ENCODE measurements at regions not wholly inside any gene's neighbourhood (a gene's known extent, or its start where the extent isn't known, plus 50 kb on each side); places are given as distances from the start of the nearest gene placed in this dataset.
"Not testable (repeated sequence)": the region's sequence is repeated elsewhere in the genome, so short reads cannot be mapped to it uniquely, and the experiment has no call there.

- intact Hi-C loops (cut with DNase I) = no loop called here
- Histone ChIP-seq H3K27ac (no peak overlapping the region), H3K9me3 (no peaks in the 10 kb centered on the region), H3K36me3 (ENCODE audit: insufficient read depth in 1 of 2, low read depth in 1 of 2) (no peaks in the 10 kb centered on the region), H3K4me3 (no peak overlapping the region), H3K27me3 (ENCODE audit: insufficient read depth in 3 of 3, low read length in 2 of 3) (no peaks in the 10 kb centered on the region), H3K4me1 (no peaks in the 10 kb centered on the region)
- no peak for TF ChIP-seq CTCF (IDR thresholded peaks at IDR 0.05)
- DNase-seq (no peak), ATAC-seq (no peak)
- WGBS, 3 donors = 93 to 95% (median 93%) methylated on average over 13 of the region's 13 CpGs
These were observed 461.1 kb downstream of the ACTL7B start for GRCh38 chr9:108394726-108395125.

- H3K36me3 ChIP-seq (ENCODE audit: insufficient read depth in 1 of 2, low read depth in 1 of 2); intact Hi-C loops (cut with DNase I); H3K27ac ChIP-seq; H3K9me3 ChIP-seq; H3K4me1 ChIP-seq; ATAC-seq; H3K27me3 ChIP-seq (ENCODE audit: insufficient read depth in 3 of 3, low read length in 2 of 3); H3K4me3 ChIP-seq; DNase-seq: not testable (repeated sequence)
- 98 to 99% (median 99%) methylated on average over 18 to 30 of the region's 31 CpGs for WGBS, 3 donors
These were observed 462.2 kb downstream of the ACTL7B start for GRCh38 chr9:108393481-108394001.

- H3K9me3 ChIP-seq = no peaks in the 10 kb centered on the region
- no peak for TF ChIP-seq CTCF (IDR thresholded peaks at IDR 0.05)
- H3K27me3 ChIP-seq (ENCODE audit: insufficient read depth in 3 of 3, low read length in 2 of 3) = no peaks in the 10 kb centered on the region
- no peaks in the 10 kb centered on the region for H3K36me3 ChIP-seq (ENCODE audit: insufficient read depth in 1 of 2, low read depth in 1 of 2)
- 85 to 96% (median 89%) methylated on average over 1 of the region's 1 CpG for WGBS, 3 donors
- intact Hi-C loops (cut with DNase I) = no loop called here
- no peak overlapping the region for H3K27ac ChIP-seq
- no peaks in the 10 kb centered on the region for H3K4me1 ChIP-seq
- no peak for DNase-seq
- ATAC-seq = no peak
- no peak overlapping the region for H3K4me3 ChIP-seq
These were observed 462.9 kb downstream of the ACTL7B start for GRCh38 chr9:108392877-108393276.

- no peak overlapping the region for H3K27ac ChIP-seq
- H3K4me1 ChIP-seq = no peaks in the 10 kb centered on the region
- H3K4me3 ChIP-seq = no peak overlapping the region
- ATAC-seq (no peak), DNase-seq (no peak)
- WGBS, 3 donors = 74 to 89% (median 82%) methylated on average over 1 of the region's 1 CpG
- no peaks in the 10 kb centered on the region for H3K27me3 ChIP-seq (ENCODE audit: insufficient read depth in 3 of 3, low read length in 2 of 3)
- no peaks in the 10 kb centered on the region for H3K36me3 ChIP-seq (ENCODE audit: insufficient read depth in 1 of 2, low read depth in 1 of 2)
- intact Hi-C loops (cut with DNase I) = no loop called here
- H3K9me3 ChIP-seq = no peaks in the 10 kb centered on the region
- no peak for TF ChIP-seq CTCF (IDR thresholded peaks at IDR 0.05)
These were observed 466.7 kb downstream of the ACTL7B start for GRCh38 chr9:108389056-108389455.

GRCh38 chr9:108386859-108387384 lies 468.9 kb downstream of the ACTL7B start:
- Histone ChIP-seq H3K9me3 (no peaks in the 10 kb centered on the region), H3K27ac (no peak overlapping the region), H3K4me1 (no peaks in the 10 kb centered on the region), H3K4me3 (no peak overlapping the region), H3K27me3 (ENCODE audit: insufficient read depth in 3 of 3, low read length in 2 of 3) (no peaks in the 10 kb centered on the region), H3K36me3 (ENCODE audit: insufficient read depth in 1 of 2, low read depth in 1 of 2) (no peaks in the 10 kb centered on the region)
- no peak for DNase-seq
- ATAC-seq = no peak
- TF ChIP-seq CTCF (IDR thresholded peaks at IDR 0.05) = no peak
- 58 to 67% (median 60%) methylated on average over 1 of the region's 1 CpG for WGBS, 3 donors
- intact Hi-C loops (cut with DNase I) = no loop called here
